HS-5 (cell line): ENCODE measurements at regions not wholly inside any gene's neighbourhood (a gene's known extent, or its start where the extent isn't known, plus 50 kb on each side); places are given as distances from the start of the nearest gene placed in this dataset.
A peak's percentile ranks its signal among the peaks of the same experiment; 100 is the strongest.

ENCODE experiments used
- DNase-seq: peaks from one replicate; pipeline ENCODE4 v3.0.0-alpha.2; 2012; ENCODE audit warnings: low read depth

- DNase-seq = no peak
These were observed 465.1 kb upstream of the SLIT2 start for GRCh38 chr4:19786616-19787015.

GRCh38 chr4:19783667-19784223 is 468.0 kb upstream of the SLIT2 start:
- no peak for DNase-seq

DNA sequence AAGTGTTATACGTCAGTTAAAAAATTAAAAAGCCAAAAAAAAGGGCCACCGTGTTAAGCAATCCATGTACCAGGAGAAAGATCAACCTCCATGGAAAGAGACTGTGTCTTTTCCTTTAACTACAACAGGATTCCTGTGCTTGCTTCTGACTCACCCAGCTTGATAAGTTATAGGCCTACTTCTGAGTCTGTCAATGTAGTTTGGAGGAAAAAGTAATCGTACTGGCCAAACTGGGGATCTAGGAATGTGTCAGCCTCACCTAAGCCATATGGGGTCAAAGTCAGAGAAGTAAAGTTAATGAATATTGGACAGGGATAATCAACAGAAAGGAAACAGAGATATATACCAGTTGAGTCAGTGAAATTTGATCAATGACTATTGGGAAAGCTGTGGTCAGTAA is 470.8 kb upstream of the SLIT2 start:
- no peak for DNase-seq

DNA sequence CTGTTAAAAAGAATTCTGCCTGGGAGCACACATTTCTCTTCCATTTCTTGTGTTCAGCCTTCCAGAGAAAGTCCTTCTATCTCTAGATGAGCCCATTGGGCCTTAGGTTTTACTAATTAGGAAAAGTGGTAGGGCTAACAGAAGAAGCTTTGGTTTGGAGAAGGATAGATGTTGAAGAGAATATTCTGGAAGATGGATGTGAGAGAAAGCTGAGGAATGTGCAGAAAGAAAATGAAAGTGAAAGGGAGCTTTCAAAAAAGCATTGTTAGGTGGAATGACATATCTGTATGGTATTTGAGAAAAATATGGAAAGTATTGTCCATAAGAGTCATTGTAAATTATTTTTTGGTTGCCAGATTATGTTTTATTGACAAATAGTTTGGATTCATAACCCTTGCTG is 474.8 kb upstream of the SLIT2 start:
- DNase-seq = no peak

DNA sequence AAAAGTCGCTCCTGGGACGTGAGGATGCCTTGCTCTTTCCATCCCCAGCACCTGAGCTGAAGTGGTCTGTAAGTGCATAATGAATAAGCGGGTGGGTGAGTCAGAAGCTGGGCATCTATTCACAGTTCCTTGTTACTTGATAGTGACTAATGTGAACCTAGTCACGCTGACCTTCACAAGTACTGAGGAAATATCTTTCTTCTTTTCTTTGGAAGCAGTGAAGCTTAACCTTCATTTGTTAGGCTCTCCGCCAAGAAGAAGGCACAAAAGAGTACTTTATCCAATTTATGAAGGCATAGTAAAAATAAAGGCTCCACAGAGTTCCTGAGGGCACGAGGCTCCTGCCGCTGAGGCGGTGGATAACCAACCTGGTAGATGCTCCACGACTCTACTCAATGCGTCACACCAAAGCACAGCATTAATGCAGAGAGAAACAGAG is 475.7 kb upstream of the SLIT2 start:
- peak; percentile 87 for DNase-seq

GRCh38 chr4:19774690-19775256 is 476.9 kb upstream of the SLIT2 start:
- no peak for DNase-seq

GRCh38 chr4:19772581-19772980 is 479.1 kb upstream of the SLIT2 start:
- DNase-seq = no peak

GRCh38 chr4:19756661-19757060 is 495.0 kb upstream of the SLIT2 start:
- DNase-seq = no peak

- no peak for DNase-seq
These were observed 499.1 kb upstream of the SLIT2 start for GRCh38 chr4:19752599-19752998.

GRCh38 chr4:19748519-19749479 is 502.9 kb upstream of the SLIT2 start:
- peak; percentile 40 for DNase-seq

GRCh38 chr4:19746377-19746776 is 505.3 kb upstream of the SLIT2 start:
- no peak for DNase-seq

DNA sequence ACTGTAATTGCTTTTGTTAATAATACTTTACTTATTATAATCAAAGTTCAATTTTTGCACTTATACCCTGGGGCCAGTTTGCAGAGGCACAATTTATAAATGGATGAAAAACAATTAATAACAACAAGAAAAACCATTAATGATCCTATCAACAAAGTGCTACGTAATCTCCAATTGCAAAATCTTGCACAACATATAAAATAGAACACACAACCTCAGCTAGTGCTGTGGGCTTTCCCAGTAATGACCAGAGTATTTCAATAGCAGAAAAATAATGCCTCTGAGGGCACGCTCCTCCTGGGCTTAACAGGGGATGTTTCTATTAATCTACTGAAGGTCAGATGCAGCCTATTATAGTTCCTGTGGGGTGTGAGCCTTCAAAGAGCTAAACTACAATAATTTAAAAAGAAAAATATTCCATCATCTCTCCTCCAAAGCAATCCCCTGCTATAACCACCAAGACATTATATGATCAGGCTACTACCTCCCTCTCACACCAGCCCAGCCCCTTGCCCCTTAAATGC is 508.5 kb upstream of the SLIT2 start:
- DNase-seq = no peak

DNA sequence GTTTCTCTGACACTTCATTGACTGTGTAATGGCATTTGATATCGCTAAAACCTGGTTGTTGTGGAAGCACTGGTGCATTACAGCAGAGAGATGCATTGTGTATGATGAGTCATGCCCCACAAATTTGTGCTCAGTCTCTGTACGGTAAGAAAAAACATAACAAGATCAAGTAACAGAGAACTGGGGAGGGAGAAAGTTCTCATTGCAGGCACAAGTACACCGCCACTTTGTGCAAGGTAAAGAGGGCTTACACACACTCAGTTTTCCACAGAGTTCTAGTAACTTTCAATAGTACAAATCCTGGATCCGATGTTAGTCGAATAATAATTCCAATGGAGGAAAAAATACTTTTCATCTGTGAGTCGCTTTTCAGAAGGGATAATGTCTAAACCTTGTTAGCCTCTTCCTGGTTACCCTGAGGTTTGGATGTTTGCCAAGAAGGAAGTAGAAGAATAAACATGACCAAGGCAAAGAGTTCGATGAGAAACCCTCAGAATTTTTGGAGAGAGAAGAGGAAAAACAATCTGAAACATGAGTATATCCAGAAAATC is 512.5 kb upstream of the SLIT2 start:
- peak; percentile 64 for DNase-seq

DNA sequence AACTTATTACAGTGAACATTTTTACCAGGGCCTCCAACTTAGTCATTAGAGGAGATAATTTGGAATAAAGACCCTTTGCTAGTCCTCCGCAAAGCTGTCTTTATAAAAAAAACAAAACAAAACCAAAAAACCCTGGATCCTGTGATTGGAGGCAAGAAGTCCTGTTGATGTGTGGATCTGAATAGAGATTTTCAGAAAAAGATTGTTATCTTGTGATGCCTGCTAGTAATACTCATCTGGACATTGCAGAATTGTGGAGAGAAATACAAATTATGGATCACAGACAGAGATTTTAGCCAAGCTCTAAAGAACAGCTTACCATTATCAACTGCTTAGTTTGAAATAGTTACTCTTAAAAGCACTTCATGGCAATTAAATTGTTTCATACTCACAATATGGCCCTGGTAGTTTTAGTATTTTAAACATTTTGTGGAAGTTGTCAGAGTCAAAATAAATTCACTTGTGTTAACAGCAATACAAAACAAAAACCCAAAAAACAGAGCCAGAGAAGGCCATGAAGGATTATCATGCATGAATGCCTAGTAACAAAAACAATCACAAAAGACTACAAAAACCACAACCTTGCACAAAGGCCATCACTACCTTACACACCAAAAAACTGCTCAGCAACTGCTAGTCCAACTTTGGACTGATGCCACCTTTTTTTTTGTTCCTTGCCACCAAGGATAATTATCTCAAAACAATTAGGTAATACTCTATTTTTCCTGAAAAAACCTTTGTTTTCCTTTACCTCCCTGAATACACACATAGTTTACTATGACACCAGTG is 514.5 kb upstream of the SLIT2 start:
- DNase-seq = no peak

- DNase-seq = no peak
These were observed 516.7 kb upstream of the SLIT2 start for GRCh38 chr4:19735012-19735411.

DNA sequence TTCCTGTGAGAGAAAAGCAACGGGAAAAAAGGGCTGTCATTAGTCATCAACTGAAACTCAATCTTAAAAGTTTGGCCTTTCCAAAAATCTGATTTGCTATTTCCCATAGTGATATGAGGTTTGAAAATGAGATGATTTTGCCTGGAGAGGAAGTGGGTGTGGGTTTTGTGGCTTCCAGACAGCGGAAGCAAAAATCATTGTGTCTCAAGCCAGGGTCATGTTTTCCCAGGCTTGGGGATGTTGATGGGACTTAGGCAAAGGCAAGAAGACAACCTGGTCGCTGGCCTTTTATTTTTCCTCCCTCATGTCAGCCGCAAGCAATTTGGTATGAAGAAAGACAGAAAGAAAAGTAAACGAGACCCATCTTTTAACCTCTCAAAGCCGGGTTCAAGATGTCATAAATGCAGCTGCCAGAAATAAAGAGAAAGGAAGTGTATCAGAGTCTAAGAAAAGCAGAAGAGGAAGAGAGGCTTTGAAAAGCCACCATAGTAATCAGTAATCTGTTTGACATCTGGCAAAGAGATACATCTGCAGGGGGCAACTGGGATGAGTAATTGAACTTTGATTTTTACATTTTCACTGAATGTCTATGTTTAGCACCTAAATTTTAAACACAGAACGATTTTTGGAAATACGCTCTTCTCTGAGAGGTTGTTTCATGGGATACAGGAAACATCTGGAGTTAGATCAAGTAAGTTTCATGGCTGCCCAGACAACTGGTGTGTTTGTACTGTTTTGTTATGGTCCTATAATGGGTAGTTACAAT is 521.6 kb upstream of the SLIT2 start:
- no peak for DNase-seq

GRCh38 chr4:19728773-19729172 is 522.9 kb upstream of the SLIT2 start:
- no peak for DNase-seq

DNA sequence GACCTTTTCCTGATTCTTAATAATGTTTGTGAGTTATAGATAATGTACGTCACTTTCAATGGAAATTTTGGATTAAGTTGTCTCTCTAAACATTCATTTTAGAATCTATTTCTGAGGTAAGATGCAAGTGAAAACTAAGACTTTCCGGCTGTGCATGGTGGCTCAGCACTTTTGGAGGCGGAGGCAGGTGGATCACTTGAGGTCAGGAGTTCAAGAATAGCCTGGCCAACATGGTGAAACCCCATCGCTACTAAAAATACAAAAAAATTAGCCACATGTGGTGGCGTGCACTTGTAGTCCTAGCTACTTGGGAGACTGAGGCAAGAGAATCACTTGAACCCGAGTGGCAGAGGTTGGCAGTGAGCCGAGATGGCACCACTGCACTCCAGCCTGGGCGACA is 524.6 kb upstream of the SLIT2 start:
- DNase-seq = no peak

GRCh38 chr4:19725130-19725529 is 526.6 kb upstream of the SLIT2 start:
- DNase-seq = no peak

GRCh38 chr4:19722404-19722803 is 529.3 kb upstream of the SLIT2 start:
- DNase-seq = no peak

DNA sequence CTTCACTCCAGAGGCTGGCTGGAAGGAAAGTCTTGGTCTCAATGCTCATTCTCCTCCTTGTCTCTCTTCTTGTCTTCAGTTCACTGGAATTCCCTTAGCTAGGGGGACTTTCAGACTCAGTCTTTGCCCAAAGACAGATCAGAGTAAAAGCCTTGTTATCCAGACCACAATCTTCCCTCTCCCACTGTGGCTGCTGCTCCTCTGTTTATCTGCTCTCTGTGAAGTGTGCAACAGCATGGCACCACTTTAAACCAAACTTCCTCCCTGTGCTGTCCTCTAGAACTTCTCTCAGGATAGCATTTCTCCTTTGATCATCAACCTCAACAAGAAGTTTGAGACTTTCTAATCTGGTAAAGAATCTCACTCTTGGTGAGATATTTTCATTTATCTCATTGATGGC is 530.1 kb upstream of the SLIT2 start:
- DNase-seq = no peak
